KG1 (cell line): ENCODE measurements at regions not wholly inside any gene's neighbourhood (a gene's known extent, or its start where the extent isn't known, plus 50 kb on each side); places are given as distances from the start of the nearest gene placed in this dataset.
A peak's percentile ranks its signal among the peaks of the same experiment; 100 is the strongest.
"Not testable (repeated sequence)": the region's sequence is repeated elsewhere in the genome, so short reads cannot be mapped to it uniquely, and the experiment has no call there.

ENCODE experiments used
- DNase-seq: peaks from one replicate; lab custom pipeline; 2025; lab: John Stamatoyannopoulos, UW

GRCh38 chr10:42367532-42368230, 270.7 kb downstream of the ZNF33B start:
- peak; percentile 47 for DNase-seq

DNA sequence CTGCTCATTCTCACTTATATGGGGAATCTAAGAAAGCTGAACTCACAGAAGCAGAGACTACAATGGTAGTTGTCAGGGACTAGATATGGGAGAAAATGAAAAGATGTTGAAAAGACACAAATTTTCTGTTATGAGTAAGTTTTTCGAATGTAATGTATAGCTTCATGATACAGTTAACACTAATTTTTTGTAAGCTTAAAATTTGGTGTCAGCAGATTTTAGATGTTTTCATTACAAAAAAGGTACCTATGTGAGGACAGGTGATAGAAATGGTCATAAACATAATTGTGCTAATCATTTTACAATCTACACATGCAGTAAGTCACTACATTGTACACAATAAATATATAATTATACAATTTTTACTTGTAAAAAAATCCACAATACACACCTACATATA, 286.6 kb downstream of the ZNF33B start:
- no peak for DNase-seq

GRCh38 chr10:42336593-42337337, 301.6 kb downstream of the ZNF33B start:
- DNase-seq: not testable (repeated sequence)

DNA sequence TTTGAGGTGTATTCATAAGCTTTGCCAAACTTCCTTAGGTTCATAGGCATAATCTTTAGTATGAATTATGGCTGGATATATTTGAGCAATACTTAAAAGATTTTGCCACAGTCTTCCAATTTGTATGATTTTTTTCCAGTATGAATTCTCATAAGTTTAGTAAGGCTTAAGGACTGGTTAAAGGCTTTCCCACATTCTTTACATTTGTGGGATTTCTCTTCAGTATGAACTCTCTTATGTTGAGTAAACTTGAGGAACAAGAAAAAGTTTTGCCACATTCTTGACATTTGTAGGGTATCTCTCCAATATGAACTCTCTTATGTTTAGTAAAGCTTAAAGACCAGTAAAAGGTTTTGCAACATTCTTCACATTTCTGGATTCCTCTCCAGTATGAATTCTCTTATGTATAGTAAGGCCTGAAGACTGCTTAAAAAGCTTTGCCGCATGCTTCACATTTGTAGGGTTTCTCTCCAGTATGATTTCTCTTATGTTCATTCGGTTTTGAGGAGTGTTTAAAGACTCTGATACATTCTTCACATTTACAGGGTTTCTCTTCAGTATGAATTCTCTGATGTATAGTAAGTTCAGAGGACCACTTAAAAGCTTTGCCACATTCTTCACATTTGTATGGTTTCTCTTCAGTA, 302.6 kb downstream of the ZNF33B start:
- DNase-seq: not testable (repeated sequence)

DNA sequence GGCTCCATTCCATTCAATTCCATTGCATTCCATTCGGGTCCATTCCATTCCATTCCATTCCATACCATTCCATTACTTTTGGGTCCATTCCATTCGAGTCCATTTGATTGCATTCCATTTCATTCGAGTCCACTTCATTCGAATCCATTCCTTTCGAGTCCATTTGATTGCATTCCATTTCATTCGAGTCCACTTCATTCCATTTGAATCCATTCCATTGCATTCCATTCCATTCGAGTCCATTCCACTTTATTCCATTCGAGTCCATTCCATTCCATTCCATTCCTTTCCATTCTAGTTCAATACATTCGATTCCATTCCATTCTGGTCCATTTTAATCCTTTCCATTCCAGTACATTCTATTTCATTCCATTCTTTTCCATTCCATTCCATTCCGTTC, 334.0 kb downstream of the ZNF33B start:
- no peak for DNase-seq

- DNase-seq: not testable (repeated sequence)
These were observed 356.5 kb downstream of the ZNF33B start for GRCh38 chr10:42281896-42282295.

- not testable (repeated sequence) for DNase-seq
These were observed 368.6 kb downstream of the ZNF33B start for GRCh38 chr10:42269788-42270187.

DNA sequence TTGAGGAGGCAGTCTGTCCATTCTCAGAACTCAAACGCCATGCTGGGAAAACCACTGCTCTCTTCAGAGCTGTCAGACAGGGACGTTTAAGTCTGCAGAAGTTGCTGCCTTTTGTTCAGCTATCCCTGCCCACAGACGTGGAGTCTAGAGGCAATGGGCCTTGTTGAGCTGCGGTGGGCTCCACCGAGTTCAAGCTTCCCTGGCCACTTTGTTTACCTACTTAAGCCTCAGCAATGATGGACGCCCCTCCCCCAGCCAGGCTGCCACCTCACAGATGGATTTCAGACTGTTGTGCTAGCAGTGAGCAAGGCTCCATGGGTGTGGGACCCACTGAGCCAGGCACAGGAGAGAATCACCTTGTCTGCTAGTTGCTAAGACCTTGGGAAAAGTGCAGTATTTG, 375.1 kb downstream of the ZNF33B start:
- not testable (repeated sequence) for DNase-seq

GRCh38 chr10:42243002-42243401, 395.4 kb downstream of the ZNF33B start:
- DNase-seq: not testable (repeated sequence)

DNA sequence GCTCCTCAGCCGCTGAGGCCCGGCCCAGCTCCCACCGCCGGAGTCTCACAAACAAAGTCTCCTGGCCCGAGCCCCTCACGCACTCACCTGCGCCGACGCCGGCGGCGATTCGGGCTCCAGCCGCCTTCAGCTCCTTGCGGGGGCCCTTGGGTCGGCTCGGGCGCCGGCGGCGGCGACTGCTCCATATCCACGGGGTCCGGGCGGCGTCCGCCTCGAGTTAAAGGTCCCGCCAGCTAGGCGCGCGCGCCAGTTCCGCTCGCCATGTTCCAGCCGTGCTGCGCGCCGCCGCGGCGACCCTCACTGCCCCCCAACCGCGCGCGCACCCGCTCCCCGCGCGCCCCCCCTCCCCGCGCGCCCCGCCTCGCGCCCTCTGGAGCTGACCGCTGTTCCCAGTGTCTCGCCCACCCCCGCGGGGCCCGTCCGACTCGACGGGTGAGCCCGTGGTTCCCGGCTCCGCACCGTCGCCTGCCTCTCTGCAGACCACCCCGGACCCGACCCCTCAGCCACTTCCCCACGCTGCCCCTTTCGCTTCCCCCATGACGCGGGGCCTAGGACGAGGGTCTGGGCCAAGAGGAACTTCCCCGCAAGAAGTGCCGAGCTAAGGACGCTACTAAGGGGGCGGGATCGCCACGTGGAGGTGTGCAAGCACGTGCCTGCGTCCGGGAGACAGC, 396.1 kb downstream of the ZNF33B start:
- DNase-seq: no peak

DNA sequence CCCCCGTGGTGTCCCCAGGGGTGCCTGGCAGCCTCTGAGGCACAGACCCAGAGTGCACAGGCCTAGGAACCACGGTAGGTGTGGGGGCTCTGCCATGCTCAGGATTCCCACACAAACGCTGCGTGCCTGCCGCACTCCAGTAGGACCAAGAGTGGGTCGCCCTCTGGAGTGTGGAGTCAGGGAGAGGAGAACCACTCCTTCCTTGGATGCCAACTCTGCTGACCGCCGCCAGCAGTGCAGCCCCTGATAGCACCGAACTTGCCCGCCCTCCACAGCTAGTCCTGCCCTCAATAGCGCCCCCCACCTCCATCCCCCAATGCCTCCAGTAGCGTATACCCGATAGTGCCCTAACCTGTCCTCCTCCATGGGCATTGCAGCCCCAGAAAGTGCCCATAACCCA, 402.0 kb downstream of the ZNF33B start:
- not testable (repeated sequence) for DNase-seq

GRCh38 chr10:42235736-42236135, 402.6 kb downstream of the ZNF33B start:
- not testable (repeated sequence) for DNase-seq

- not testable (repeated sequence) for DNase-seq
These were observed 403.1 kb downstream of the ZNF33B start for GRCh38 chr10:42235241-42235640.

GRCh38 chr10:42234506-42234905, 403.9 kb downstream of the ZNF33B start:
- DNase-seq: not testable (repeated sequence)

DNA sequence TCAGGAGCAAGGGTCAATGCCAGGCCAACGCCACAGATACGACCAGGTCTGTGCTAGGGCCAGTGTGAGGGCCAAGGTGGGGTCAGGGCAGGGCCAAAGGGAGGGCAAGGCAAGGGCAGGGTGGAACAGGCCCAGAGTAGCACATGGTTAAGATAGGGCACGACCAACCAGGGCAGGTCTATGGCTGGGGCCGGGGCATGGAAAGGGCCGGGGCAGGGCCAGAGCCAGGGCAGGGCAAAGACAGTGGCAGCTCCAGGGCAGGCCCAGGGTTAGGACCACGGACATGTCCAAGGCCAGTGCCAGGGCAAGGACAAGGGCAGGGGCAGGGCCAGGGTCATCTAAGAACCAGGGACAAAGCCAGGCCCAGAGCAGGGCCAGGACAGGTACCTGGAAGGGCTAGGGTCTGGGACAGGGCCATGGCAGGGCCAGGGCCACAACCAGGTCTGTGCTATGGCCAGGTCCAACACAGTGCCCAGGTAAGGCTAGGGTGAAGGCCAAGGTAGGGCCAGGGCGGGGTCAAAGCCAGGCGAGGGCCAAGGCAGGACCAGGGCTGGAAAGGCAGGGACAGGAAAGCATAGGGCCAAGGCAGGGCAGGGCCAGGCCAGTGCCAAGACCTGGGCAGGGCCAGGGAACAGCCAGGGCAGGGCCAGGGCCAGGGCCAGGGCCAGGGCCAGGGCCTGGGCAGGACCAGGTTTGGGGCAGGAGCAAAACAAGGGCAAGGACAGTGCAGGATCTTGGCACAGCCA, 404.7 kb downstream of the ZNF33B start:
- not testable (repeated sequence) for DNase-seq

GRCh38 chr10:42232955-42233354, 405.4 kb downstream of the ZNF33B start:
- DNase-seq: not testable (repeated sequence)

DNA sequence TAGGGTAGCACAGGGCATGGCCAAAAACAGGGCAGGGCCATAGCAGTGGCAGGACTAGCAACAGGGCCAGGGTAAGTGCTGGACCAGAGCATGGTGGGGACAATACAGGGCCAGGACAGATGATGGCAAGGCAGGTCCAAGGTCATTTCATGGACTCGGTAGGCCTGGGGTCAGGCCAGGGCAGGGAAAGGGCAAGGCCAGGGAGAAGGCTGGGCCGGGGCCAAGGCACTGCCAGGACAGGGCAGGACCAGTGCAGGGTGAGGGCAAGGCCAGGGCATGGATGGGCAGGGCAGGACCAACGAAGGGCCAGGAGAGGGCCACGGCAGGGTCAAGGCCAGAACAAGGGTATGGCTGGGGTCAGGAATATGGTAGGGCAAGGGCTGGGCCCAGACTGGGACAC, 407.6 kb downstream of the ZNF33B start:
- not testable (repeated sequence) for DNase-seq

DNA sequence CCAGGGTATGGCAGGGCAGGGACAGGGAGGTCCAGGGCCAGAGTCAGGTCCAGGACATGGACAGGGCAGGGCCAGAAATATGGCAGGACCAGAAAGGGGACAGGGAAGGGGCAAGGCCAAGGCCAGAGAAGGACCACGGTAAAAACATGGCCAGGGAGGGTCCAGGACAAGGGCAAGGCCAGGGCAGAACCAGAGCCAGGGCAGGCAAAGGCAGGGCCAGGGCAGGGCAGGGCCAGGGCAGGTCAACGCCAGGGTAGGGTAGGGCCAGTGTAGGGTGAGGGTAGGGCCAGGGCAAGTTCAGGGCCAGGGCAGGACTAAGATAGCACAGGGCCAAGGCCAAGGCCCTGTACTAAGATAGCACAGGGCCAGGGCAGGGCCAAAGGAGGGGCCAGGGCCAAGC, 408.3 kb downstream of the ZNF33B start:
- not testable (repeated sequence) for DNase-seq

DNA sequence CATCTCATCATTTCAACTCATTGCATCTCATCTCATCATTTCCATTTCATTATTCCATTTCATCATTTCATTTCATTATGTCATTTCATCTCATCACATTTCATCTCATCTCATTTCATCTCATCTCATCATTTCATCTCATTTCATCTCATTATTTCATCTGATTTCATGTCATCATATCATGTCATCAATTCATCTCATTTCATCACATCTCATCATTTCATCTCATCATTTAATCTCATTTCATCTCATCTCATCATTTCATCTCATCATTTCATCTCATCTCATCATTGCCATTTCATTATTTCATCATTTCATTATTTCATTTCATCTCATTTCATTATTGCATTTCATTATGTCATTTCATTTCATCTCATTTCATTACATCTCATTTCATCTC, 410.5 kb downstream of the ZNF33B start:
- DNase-seq: not testable (repeated sequence)

DNA sequence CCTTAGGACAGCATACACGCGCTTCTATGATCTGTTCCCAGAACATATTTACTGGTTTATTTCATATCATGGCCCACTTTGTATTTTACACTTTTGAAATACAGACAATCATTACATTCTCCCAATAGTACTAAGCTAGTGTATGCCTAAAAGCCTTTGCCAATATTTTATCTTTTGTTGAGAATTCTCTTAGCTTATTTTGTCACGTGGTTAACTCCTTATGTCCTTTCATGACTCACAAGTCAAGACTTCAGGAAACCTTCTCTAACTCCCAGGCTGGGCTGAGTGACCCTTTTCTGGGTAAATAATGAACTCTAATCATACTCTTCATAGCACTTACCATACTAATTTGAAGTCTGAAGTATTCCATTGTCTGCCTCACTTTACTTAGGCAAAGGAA, 444.8 kb downstream of the ZNF33B start:
- not testable (repeated sequence) for DNase-seq

- DNase-seq: not testable (repeated sequence)
These were observed 445.9 kb downstream of the ZNF33B start for GRCh38 chr10:42192450-42192849.
